Common myeloid progenitor, CD34-positive (primary cell): ENCODE measurements at regions not wholly inside any gene's neighbourhood (a gene's known extent, or its start where the extent isn't known, plus 50 kb on each side); places are given as distances from the start of the nearest gene placed in this dataset.

Experiments
- CTCF ChIA-PET: fragments of 350-600 bp; sonication (Branson Sonifier 250); formaldehyde crosslinking; loops from one replicate; lab custom pipeline; 2021; ENCODE audit warnings: antibody characterized with exemption; lab: Charles Lee
- POLR2A ChIA-PET: fragments of 350-600 bp; sonication (Branson Sonifier 250); formaldehyde crosslinking; loops from one replicate; lab custom pipeline; 2021; ENCODE audit warnings: antibody characterized with exemption; lab: Charles Lee
- DNase-seq, 3 donors: peaks; one replicate each; pipeline versions ENCODE4 v3.0.0 to v3.0.0-alpha.2; 2013
- H3K27ac ChIP-seq, 2 experiments: 1 replicate in 1 of 2; 2 replicates in 1 of 2; pipeline ENCODE4 v1.7.0; 2013; ENCODE audit warnings: inconsistent platforms in 2 of 2, low read length in 2 of 2, mild to moderate bottlenecking in 2 of 2, low read depth in 1 of 2, moderate library complexity in 1 of 2; ENCODE audit not compliant: severe bottlenecking in 2 of 2, insufficient read depth in 1 of 2, poor library complexity in 1 of 2
- H3K27me3 ChIP-seq, 5 experiments: replicated peaks in 2 of 5; 1 replicate in 3 of 5; 2 replicates in 2 of 5; pipeline versions ENCODE4 v1.6.1 to v1.7.0; 2013; ENCODE audit warnings: low read length in 4 of 5, mild to moderate bottlenecking in 2 of 5, moderate library complexity in 2 of 5, inconsistent platforms in 1 of 5; ENCODE audit not compliant: insufficient read depth in 5 of 5, control insufficient read depth in 4 of 5
- H3K36me3 ChIP-seq, 4 experiments: 1 replicate in 2 of 4; 2 replicates in 2 of 4; pipeline versions ENCODE4 v1.6.1 to v1.7.0; 2013; ENCODE audit warnings: low read length in 3 of 4, control low read depth in 1 of 4, mild to moderate bottlenecking in 1 of 4; ENCODE audit not compliant: control insufficient read depth in 4 of 4, insufficient read depth in 4 of 4
- H3K4me1 ChIP-seq, 4 experiments: 1 replicate in 3 of 4; 2 replicates in 1 of 4; pipeline versions ENCODE4 v1.6.1 to v1.7.1; 2013; ENCODE audit warnings: low read length in 3 of 4, mild to moderate bottlenecking in 3 of 4, control low read depth in 1 of 4, inconsistent platforms in 1 of 4, moderate library complexity in 1 of 4; ENCODE audit not compliant: control insufficient read depth in 4 of 4, insufficient read depth in 4 of 4; ENCODE audit errors: control extremely low read depth in 1 of 4
- H3K4me3 ChIP-seq, 7 experiments: 1 replicate in 4 of 7; 2 replicates in 3 of 7; pipeline versions ENCODE4 v1.5.1 to v1.7.0; 2013; ENCODE audit warnings: mild to moderate bottlenecking in 7 of 7, low read length in 6 of 7, moderate library complexity in 6 of 7, inconsistent platforms in 2 of 7, low read depth in 2 of 7, control low read depth in 1 of 7; ENCODE audit not compliant: insufficient read depth in 4 of 7, control insufficient read depth in 1 of 7; ENCODE audit errors: extremely low read depth in 1 of 7
- H3K9me3 ChIP-seq, 5 experiments: 1 replicate in 4 of 5; 2 replicates in 1 of 5; pipeline versions ENCODE4 v1.6.1 to v1.7.1; 2013; ENCODE audit warnings: low read length in 4 of 5, mild to moderate bottlenecking in 2 of 5, inconsistent platforms in 1 of 5, low read depth in 1 of 5, moderate library complexity in 1 of 5; ENCODE audit not compliant: control insufficient read depth in 4 of 5, insufficient read depth in 2 of 5; ENCODE audit errors: control extremely low read depth in 1 of 5
- WGBS: methylation state at CpG from one replicate; pipeline ENCODE4 v1.1.5; 2013; ENCODE audit not compliant: insufficient coverage; 5-methylcytosine and 5-hydroxymethylcytosine counted together

DNA sequence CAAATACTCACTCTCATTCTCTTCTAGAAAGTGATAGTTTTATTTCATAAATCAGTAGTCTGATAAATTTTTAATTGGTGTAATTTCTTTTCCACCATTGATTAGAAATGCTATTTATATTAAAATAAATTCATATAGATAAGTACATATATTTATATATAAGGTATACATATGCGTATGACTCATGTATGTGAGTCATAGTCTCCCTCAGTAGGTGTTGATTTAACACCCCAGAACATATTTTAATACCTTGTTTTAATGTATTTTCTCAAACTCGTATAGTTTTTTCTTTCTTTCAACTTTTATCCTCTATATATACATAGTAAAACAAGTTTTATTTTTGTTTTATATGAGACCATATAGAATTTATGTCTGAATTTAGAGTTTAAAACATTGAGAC is 130.4 kb downstream of the PLG start:
- POLR2A ChIA-PET: no interaction called here
- no peaks in the 10 kb centered on the region for H3K36me3 ChIP-seq
- no peaks in the 10 kb centered on the region for H3K9me3 ChIP-seq
- no peaks in the 10 kb centered on the region for H3K4me1 ChIP-seq
- no peaks in the 10 kb centered on the region for H3K27me3 ChIP-seq
- DNase-seq: no peak
- CTCF ChIA-PET: no interaction called here
- no peak overlapping the region for H3K27ac ChIP-seq
- no peak overlapping the region for H3K4me3 ChIP-seq
- WGBS: no CpG with 5 or more reads among the region's 2 CpGs

DNA sequence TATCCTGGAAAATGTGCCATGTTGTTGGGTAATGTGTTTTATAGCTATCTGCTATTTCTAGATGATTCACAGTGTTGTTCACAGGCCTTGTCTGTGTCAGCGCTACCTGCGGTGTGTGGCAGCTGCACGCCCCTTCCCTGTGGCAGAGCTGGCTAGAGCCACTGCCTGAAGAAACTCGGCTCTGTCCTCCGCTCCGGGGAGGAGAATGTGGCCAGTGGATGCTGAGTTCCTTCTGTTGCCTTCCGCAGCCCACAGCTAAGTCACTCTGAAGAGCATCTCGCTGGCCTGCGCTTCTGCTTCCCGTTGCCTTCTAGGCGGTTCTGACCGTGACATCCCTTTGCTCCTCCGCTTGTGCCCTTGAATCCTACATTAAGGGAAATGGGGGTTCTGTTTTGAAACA is 135.1 kb downstream of the PLG start:
- Histone ChIP-seq H3K27me3 (no peaks in the 10 kb centered on the region), H3K9me3 (peaks cover 0 to 2% (median 0%) of the 10 kb centered on the region in 5 experiments), H3K4me3 (no peak overlapping the region), H3K4me1 (no peaks in the 10 kb centered on the region), H3K27ac (no peak overlapping the region), H3K36me3 (no peaks in the 10 kb centered on the region)
- WGBS: 86% methylated on average over 7 of the region's 13 CpGs
- ChIA-PET POLR2A (no interaction called here), CTCF (no interaction called here)
- no peak for DNase-seq

DNA sequence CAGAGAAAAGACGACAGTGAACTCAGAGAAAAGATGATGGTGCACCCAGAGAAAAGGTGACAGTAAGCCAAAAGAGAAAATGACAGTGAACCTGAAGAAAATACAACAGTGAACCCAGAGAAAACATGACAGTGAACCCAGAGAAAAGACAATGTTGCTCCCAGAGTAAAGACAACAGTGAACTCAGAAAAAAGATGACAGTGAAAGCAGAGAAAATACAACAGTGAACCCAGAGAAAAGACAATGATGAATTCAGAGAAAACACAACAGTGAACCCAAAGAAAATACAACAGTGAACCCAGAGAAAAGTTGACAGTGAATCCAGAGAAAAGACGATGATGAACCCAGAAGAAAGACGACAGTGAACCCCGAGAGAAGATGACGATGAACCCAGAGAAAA is 140.5 kb upstream of the MAP3K4 start:
- ChIA-PET CTCF (no interaction called here), POLR2A (no interaction called here)
- WGBS: 97% methylated on average over 5 of the region's 5 CpGs
- Histone ChIP-seq H3K27me3 (no peaks in the 10 kb centered on the region), H3K4me1 (no peaks in the 10 kb centered on the region), H3K9me3 (peaks cover 0 to 6% (median 0%) of the 10 kb centered on the region in 5 experiments), H3K36me3 (no peaks in the 10 kb centered on the region), H3K27ac (no peak overlapping the region), H3K4me3 (no peak overlapping the region)
- DNase-seq: no peak

DNA sequence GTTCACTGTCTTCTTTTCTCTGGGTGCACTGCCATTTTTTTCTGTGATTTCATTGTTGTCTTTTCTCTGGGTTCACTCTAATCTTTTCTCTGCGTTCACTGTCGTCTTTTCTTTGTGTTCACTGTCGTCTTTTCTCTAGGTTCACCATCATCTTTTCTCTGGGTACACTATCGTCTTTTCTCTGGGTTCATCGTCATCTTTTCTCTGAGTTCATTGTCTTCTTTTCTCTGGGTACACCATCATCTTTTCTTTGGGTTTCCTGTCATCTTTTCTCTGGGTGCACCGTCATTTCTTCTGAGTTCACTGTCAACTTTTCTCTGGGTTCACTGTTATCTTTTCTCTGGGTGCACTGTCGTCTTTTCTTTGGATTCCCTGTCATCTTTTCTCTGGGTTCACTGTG is 137.6 kb upstream of the MAP3K4 start:
- ChIA-PET POLR2A (no interaction called here), CTCF (no interaction called here)
- no peak for DNase-seq
- H3K4me3 ChIP-seq: no peak overlapping the region
- WGBS: 95% methylated on average over 7 of the region's 7 CpGs
- H3K9me3 ChIP-seq: no peaks in the 10 kb centered on the region
- H3K27me3 ChIP-seq: no peaks in the 10 kb centered on the region
- no peaks in the 10 kb centered on the region for H3K36me3 ChIP-seq
- H3K27ac ChIP-seq: no peak overlapping the region
- H3K4me1 ChIP-seq: no peaks in the 10 kb centered on the region

DNA sequence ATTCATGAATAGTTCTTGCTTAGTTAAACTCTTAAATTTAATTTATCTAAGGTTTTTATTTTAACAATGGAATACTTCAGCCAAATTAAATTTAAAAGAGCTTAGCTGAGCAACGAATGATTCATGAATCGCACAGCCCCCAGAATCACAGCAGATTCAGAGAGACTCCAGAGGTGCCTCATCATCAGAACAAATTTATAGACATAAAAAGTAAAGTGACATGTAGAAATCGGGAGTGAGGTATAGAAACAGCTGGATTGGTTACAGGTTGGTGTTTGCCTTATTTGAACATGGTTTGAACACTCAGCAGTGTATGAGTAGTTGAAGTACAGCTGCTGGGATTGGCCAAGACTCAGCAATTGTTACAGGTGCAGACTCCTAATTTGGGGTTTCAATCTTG is 132.7 kb upstream of the MAP3K4 start:
- H3K9me3 ChIP-seq: no peaks in the 10 kb centered on the region
- H3K4me1 ChIP-seq: no peaks in the 10 kb centered on the region
- no peaks in the 10 kb centered on the region for H3K27me3 ChIP-seq
- no peaks in the 10 kb centered on the region for H3K36me3 ChIP-seq
- WGBS: 100% methylated on average over 1 of the region's 3 CpGs
- POLR2A ChIA-PET: no interaction called here
- H3K27ac ChIP-seq: no peak overlapping the region
- no peak overlapping the region for H3K4me3 ChIP-seq
- no peak for DNase-seq
- CTCF ChIA-PET: no interaction called here

DNA sequence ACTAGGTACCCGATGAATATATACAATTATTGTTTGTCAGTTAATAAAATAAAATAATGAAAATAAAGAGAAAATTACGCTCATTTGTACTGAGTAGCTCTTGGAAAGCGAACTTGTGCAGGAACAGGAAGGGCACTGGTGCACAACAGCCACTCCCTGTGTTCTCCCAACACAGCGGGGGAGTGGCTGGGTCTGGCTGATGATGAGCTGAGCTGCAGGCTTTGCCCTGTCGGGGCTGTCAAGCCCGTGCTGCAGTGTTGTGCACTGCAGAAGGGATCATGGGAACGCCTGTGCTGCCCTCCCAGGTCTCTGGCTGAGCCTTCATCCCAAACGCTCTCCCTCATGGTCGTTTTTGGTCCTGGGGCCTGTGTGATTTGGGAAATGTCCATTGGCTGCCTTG is 131.7 kb upstream of the MAP3K4 start:
- no peak overlapping the region for H3K4me3 ChIP-seq
- H3K27ac ChIP-seq: no peak overlapping the region
- no peaks in the 10 kb centered on the region for H3K36me3 ChIP-seq
- no peaks in the 10 kb centered on the region for H3K9me3 ChIP-seq
- H3K4me1 ChIP-seq: no peaks in the 10 kb centered on the region
- CTCF ChIA-PET: no interaction called here
- H3K27me3 ChIP-seq: no peaks in the 10 kb centered on the region
- DNase-seq: no peak
- 91% methylated on average over 7 of the region's 9 CpGs for WGBS
- POLR2A ChIA-PET: no interaction called here

DNA sequence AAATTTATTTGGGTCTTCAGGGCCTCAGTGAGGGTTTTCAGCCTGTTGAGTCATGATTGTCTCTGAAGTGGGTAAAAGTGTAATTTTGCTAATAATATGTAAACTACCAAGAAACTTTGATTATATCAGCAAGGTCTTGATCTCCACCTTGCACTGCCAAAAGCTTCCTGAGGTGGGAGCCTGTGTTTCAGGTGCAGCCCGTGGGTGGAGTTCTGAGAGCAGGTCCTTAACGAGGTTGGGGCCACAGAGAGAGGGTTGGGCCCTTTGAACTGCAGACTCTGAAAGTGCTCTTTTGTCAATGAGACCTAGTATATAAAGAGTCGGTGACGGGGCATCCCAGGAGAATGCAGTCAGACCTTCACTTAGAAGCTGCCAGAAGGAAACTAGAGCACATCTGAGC is 129.7 kb upstream of the MAP3K4 start:
- H3K27me3 ChIP-seq: no peaks in the 10 kb centered on the region
- H3K4me1 ChIP-seq: no peaks in the 10 kb centered on the region
- CTCF ChIA-PET: no interaction called here
- H3K36me3 ChIP-seq: no peaks in the 10 kb centered on the region
- H3K27ac ChIP-seq: no peak overlapping the region
- peaks cover 0 to 3% (median 0%) of the 10 kb centered on the region in 5 experiments for H3K9me3 ChIP-seq
- no peak overlapping the region for H3K4me3 ChIP-seq
- DNase-seq: no peak
- 35% methylated on average over 3 of the region's 4 CpGs for WGBS
- POLR2A ChIA-PET: no interaction called here
